ENCODE measurements at regions not wholly inside any gene's neighbourhood (a gene's known extent, or its start where the extent isn't known, plus 50 kb on each side); places are given as distances from the start of the nearest gene placed in this dataset.
"Not testable (repeated sequence)": the region's sequence is repeated elsewhere in the genome, so short reads cannot be mapped to it uniquely, and the experiment has no call there.

- no peak for TF ChIP-seq CTCF (conservative IDR thresholded peaks at IDR 0.05)
- H3K27ac ChIP-seq = no peak overlapping the region
These were observed 247.3 kb downstream of the S1PR1 start for GRCh38 chr1:101483982-101484688.

- no peak for TF ChIP-seq CTCF (conservative IDR thresholded peaks at IDR 0.05)
- H3K27ac ChIP-seq = no peak overlapping the region
These were observed 248.0 kb downstream of the S1PR1 start for GRCh38 chr1:101484689-101485338.

GRCh38 chr1:101485712-101486111 is 248.9 kb downstream of the S1PR1 start:
- no peak overlapping the region for H3K27ac ChIP-seq
- TF ChIP-seq CTCF (conservative IDR thresholded peaks at IDR 0.05) = no peak

GRCh38 chr1:101492144-101492543 is 255.3 kb downstream of the S1PR1 start:
- not testable (repeated sequence) for H3K27ac ChIP-seq

GRCh38 chr1:101493920-101494319 is 257.1 kb downstream of the S1PR1 start:
- not testable (repeated sequence) for H3K27ac ChIP-seq

- H3K27ac ChIP-seq = no peak overlapping the region
- no peak for TF ChIP-seq CTCF (conservative IDR thresholded peaks at IDR 0.05)
These were observed 259.3 kb downstream of the S1PR1 start for GRCh38 chr1:101496109-101496508.

GRCh38 chr1:101497881-101498559 is 261.2 kb downstream of the S1PR1 start:
- H3K27ac ChIP-seq = no peak overlapping the region
- TF ChIP-seq CTCF (conservative IDR thresholded peaks at IDR 0.05) = no peak

GRCh38 chr1:101504106-101504505 is 267.3 kb downstream of the S1PR1 start:
- not testable (repeated sequence) for H3K27ac ChIP-seq

- H3K27ac ChIP-seq = not testable (repeated sequence)
These were observed 268.4 kb downstream of the S1PR1 start for GRCh38 chr1:101505240-101505639.

Measured in VCaP (cell line).